ENCODE measurements at regions not wholly inside any gene's neighbourhood (a gene's known extent, or its start where the extent isn't known, plus 50 kb on each side); places are given as distances from the start of the nearest gene placed in this dataset.

GRCh38 chr11:69422645-69423044 is 58.8 kb upstream of the LINC01488 start:
- DNase-seq (ENCODE audit: low spot score): no peak
- no peaks in the 10 kb centered on the region for H3K9me3 ChIP-seq
- intact Hi-C loops (cut with DNase I): no loop called here
- no peak overlapping the region for H3K27ac ChIP-seq
- H3K27me3 ChIP-seq (replicated peaks; ENCODE audit: insufficient read depth): no peaks in the 10 kb centered on the region
- H3K4me1 ChIP-seq (replicated peaks): no peaks in the 10 kb centered on the region
- H3K36me3 ChIP-seq: no peaks in the 10 kb centered on the region
- no peak for TF ChIP-seq POLR2A (IDR thresholded peaks at IDR 0.05)
- no peak for TF ChIP-seq POLR2AphosphoS5 (IDR thresholded peaks at IDR 0.05)
- TF ChIP-seq, protein P1, sequence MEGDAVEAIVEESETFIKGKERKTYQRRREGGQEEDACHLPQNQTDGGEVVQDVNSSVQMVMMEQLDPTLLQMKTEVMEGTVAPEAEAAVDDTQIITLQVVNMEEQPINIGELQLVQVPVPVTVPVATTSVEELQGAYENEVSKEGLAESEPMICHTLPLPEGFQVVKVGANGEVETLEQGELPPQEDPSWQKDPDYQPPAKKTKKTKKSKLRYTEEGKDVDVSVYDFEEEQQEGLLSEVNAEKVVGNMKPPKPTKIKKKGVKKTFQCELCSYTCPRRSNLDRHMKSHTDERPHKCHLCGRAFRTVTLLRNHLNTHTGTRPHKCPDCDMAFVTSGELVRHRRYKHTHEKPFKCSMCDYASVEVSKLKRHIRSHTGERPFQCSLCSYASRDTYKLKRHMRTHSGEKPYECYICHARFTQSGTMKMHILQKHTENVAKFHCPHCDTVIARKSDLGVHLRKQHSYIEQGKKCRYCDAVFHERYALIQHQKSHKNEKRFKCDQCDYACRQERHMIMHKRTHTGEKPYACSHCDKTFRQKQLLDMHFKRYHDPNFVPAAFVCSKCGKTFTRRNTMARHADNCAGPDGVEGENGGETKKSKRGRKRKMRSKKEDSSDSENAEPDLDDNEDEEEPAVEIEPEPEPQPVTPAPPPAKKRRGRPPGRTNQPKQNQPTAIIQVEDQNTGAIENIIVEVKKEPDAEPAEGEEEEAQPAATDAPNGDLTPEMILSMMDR (IDR thresholded peaks at IDR 0.05): no peak
- 94% methylated on average over 16 of the region's 16 CpGs for WGBS
- H3K4me3 ChIP-seq: no peak overlapping the region

- H3K9me3 ChIP-seq: no peaks in the 10 kb centered on the region
- 89% methylated on average over 13 of the region's 13 CpGs for WGBS
- no peak overlapping the region for H3K27ac ChIP-seq
- intact Hi-C loops (cut with DNase I): no loop called here
- no peaks in the 10 kb centered on the region for H3K4me1 ChIP-seq (replicated peaks)
- no peaks in the 10 kb centered on the region for H3K36me3 ChIP-seq
- no peaks in the 10 kb centered on the region for H3K27me3 ChIP-seq (replicated peaks; ENCODE audit: insufficient read depth)
- no peak for TF ChIP-seq POLR2AphosphoS5 (IDR thresholded peaks at IDR 0.05)
- TF ChIP-seq, protein P1 (IDR thresholded peaks at IDR 0.05): no peak
- TF ChIP-seq POLR2A (IDR thresholded peaks at IDR 0.05): no peak
- no peak overlapping the region for H3K4me3 ChIP-seq
- DNase-seq (ENCODE audit: low spot score): no peak
These were observed 58.3 kb upstream of the LINC01488 start for GRCh38 chr11:69423181-69423580.

DNA sequence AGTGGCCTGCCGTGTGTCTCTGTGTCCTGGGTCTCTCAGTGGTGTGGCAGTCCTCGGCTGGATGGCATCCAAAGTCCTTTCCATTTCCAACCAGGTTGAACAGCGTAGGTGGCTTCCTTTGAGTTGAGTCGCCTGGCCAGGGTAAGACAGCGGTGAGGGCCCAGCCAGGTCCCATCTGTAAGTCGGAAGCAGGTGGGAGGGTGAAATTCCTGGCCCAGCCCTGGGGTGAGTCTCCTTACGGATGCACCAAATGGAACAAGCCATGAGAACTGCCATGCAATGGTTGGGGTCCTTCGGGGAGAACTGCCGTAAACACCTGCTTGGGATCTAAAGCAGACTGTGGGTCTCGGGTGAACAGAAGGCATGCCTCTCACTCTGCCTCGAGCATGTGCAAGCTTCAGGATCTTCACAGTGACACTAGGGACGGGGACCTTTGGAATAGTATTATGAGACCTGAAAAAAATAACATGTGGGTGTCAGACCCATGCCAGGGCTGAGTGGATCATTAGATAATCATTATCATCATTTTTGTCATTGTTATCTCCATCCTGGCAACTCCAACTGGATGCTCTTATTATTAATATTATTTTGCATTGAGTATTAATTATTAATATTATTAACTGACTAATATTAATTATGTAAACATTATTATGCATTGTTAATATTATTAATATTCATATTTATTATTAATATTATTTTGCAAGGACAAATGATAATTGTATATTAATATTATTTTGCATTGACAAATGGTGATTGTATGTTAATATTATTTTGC is 57.7 kb upstream of the LINC01488 start:
- intact Hi-C loops (cut with DNase I): no loop called here
- no peaks in the 10 kb centered on the region for H3K36me3 ChIP-seq
- TF ChIP-seq POLR2AphosphoS5 (IDR thresholded peaks at IDR 0.05) (no peak), POLR2A (IDR thresholded peaks at IDR 0.05) (no peak)
- TF ChIP-seq, protein P1 (IDR thresholded peaks at IDR 0.05): no peak
- no peaks in the 10 kb centered on the region for H3K27me3 ChIP-seq (replicated peaks; ENCODE audit: insufficient read depth)
- WGBS: 93% methylated on average over 12 of the region's 12 CpGs
- H3K4me3 ChIP-seq: no peak overlapping the region
- no peak for DNase-seq (ENCODE audit: low spot score)
- H3K9me3 ChIP-seq: no peaks in the 10 kb centered on the region
- H3K27ac ChIP-seq: no peak overlapping the region
- no peaks in the 10 kb centered on the region for H3K4me1 ChIP-seq (replicated peaks)

GRCh38 chr11:69424748-69425147 is 56.7 kb upstream of the LINC01488 start:
- DNase-seq (ENCODE audit: low spot score): no peak
- WGBS: 91% methylated on average over 3 of the region's 3 CpGs
- Histone ChIP-seq H3K36me3 (no peaks in the 10 kb centered on the region), H3K9me3 (no peaks in the 10 kb centered on the region), H3K27ac (no peak overlapping the region), H3K4me1 (replicated peaks) (no peaks in the 10 kb centered on the region), H3K4me3 (no peak overlapping the region), H3K27me3 (replicated peaks; ENCODE audit: insufficient read depth) (no peaks in the 10 kb centered on the region)
- intact Hi-C loops (cut with DNase I): no loop called here
- TF ChIP-seq, protein P1 (IDR thresholded peaks at IDR 0.05): no peak
- TF ChIP-seq POLR2AphosphoS5 (IDR thresholded peaks at IDR 0.05) (no peak), POLR2A (IDR thresholded peaks at IDR 0.05) (no peak)

- no peaks in the 10 kb centered on the region for H3K9me3 ChIP-seq
- no peak for DNase-seq (ENCODE audit: low spot score)
- WGBS: 92% methylated on average over 7 of the region's 7 CpGs
- no peaks in the 10 kb centered on the region for H3K27me3 ChIP-seq (replicated peaks; ENCODE audit: insufficient read depth)
- no peak overlapping the region for H3K4me3 ChIP-seq
- no peaks in the 10 kb centered on the region for H3K4me1 ChIP-seq (replicated peaks)
- TF ChIP-seq, protein P1 (IDR thresholded peaks at IDR 0.05): no peak
- TF ChIP-seq POLR2AphosphoS5 (IDR thresholded peaks at IDR 0.05) (no peak), POLR2A (IDR thresholded peaks at IDR 0.05) (no peak)
- intact Hi-C loops (cut with DNase I): no loop called here
- H3K36me3 ChIP-seq: no peaks in the 10 kb centered on the region
- H3K27ac ChIP-seq: no peak overlapping the region
These were observed 56.0 kb upstream of the LINC01488 start for GRCh38 chr11:69425444-69425843.

Measured in prostate gland (tissue), 2 donors.